ENCODE measurements at regions not wholly inside any gene's neighbourhood (a gene's known extent, or its start where the extent isn't known, plus 50 kb on each side); places are given as distances from the start of the nearest gene placed in this dataset.

DNA sequence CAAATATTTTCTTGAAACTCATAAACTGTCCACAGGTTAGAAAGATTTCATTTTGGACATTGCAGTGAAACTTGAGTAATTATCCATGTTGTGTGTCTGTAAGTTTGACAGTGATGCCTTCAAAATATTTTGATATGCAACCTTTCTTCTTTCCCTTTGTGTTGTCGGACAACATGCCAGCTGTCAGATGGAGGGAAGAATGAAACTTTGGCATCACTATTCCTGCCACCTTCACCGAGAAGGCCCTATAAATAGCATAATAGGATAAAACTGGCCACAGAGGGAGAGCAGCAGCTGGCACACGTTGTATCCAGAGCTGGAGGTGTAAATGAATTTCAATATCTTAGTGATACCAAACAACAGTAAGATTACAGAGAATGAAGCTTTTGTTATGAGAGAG is 436.7 kb upstream of the CFAP20DC start:
- H3K27ac ChIP-seq = peak overlapping the region in 4 of 12 donors; percentile 45 to 67 (median 50)
- H3K4me3 ChIP-seq = no peak overlapping the region
- no peaks in the 10 kb centered on the region for H3K36me3 ChIP-seq
- peaks cover 0 to 10% (median 0%) of the 10 kb centered on the region in 12 donors for H3K4me1 ChIP-seq
- DNase-seq = peak in 4 of 5 donors; percentile 12 to 38 (median 24)
- ATAC-seq = peak; percentile 84 to 93 (median 88)
- WGBS, 4 donors = 16 to 22% (median 19%) methylated on average over 3 of the region's 3 CpGs
- H3K9me3 ChIP-seq = no peaks in the 10 kb centered on the region
- TF ChIP-seq, protein P1, sequence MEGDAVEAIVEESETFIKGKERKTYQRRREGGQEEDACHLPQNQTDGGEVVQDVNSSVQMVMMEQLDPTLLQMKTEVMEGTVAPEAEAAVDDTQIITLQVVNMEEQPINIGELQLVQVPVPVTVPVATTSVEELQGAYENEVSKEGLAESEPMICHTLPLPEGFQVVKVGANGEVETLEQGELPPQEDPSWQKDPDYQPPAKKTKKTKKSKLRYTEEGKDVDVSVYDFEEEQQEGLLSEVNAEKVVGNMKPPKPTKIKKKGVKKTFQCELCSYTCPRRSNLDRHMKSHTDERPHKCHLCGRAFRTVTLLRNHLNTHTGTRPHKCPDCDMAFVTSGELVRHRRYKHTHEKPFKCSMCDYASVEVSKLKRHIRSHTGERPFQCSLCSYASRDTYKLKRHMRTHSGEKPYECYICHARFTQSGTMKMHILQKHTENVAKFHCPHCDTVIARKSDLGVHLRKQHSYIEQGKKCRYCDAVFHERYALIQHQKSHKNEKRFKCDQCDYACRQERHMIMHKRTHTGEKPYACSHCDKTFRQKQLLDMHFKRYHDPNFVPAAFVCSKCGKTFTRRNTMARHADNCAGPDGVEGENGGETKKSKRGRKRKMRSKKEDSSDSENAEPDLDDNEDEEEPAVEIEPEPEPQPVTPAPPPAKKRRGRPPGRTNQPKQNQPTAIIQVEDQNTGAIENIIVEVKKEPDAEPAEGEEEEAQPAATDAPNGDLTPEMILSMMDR (IDR thresholded peaks at IDR 0.05) = no peak
- no peak for TF ChIP-seq POLR2A (IDR thresholded peaks at IDR 0.05)
- H3K27me3 ChIP-seq = no peaks in the 10 kb centered on the region
- intact Hi-C loops (cut with DNase I) = no loop called here

DNA sequence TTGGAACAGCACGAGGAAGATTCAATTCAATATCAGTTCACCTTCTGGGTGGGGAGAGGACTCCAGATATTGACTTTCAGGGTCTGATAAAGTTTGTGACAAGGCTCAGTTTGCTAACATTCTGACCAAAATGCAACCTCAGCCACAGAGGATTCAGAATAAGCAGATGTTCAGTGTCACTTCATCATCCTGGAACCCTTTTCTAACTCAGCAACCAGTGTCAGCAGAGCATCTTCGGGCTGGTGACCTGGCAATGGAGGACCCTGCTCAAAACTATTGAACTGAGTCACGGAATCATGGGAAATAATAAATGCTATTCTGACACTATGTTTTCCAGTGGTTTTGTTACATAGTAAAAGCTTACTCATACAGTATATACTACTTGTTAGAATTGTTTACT is 433.4 kb upstream of the CFAP20DC start:
- intact Hi-C loops (cut with DNase I) = no loop called here
- H3K36me3 ChIP-seq = no peaks in the 10 kb centered on the region
- ATAC-seq = no peak
- TF ChIP-seq, protein P1 (IDR thresholded peaks at IDR 0.05) = no peak
- no peak for TF ChIP-seq POLR2A (IDR thresholded peaks at IDR 0.05)
- no peaks in the 10 kb centered on the region for H3K27me3 ChIP-seq
- no peaks in the 10 kb centered on the region for H3K9me3 ChIP-seq
- H3K27ac ChIP-seq = no peak overlapping the region
- 72 to 83% (median 81%) methylated on average over 3 of the region's 3 CpGs for WGBS, 4 donors
- no peak overlapping the region for H3K4me3 ChIP-seq
- no peak for DNase-seq
- peaks cover 0 to 12% (median 0%) of the 10 kb centered on the region in 12 donors for H3K4me1 ChIP-seq

DNA sequence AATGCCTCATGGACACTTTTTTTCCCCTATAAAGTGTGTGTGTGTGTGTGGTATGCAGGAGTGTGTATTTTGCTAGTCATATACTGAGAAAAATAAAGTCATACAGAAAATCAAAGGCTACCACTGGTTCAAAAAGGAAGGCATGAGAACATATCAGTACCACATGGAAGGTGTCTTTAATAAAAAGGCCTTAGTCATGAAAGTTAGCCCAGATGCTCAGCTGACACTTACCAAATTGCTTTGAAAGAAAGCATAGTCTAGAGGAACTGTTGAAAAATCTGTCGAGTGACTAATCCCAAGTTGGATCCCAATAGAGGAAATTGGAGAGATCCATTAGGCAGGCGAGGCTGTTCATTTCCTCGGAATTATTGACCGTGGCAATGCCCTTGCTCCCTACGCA is 432.9 kb upstream of the CFAP20DC start:
- DNase-seq = no peak
- ATAC-seq = no peak
- Histone ChIP-seq H3K4me1 (peaks cover 0 to 12% (median 0%) of the 10 kb centered on the region in 12 donors), H3K27me3 (no peaks in the 10 kb centered on the region), H3K9me3 (no peaks in the 10 kb centered on the region), H3K27ac (no peak overlapping the region), H3K4me3 (no peak overlapping the region), H3K36me3 (no peaks in the 10 kb centered on the region)
- WGBS, 4 donors = 74 to 81% (median 78%) methylated on average over 5 of the region's 5 CpGs
- TF ChIP-seq, protein P1 (IDR thresholded peaks at IDR 0.05) = no peak
- TF ChIP-seq POLR2A (IDR thresholded peaks at IDR 0.05) = no peak
- intact Hi-C loops (cut with DNase I) = no loop called here

DNA sequence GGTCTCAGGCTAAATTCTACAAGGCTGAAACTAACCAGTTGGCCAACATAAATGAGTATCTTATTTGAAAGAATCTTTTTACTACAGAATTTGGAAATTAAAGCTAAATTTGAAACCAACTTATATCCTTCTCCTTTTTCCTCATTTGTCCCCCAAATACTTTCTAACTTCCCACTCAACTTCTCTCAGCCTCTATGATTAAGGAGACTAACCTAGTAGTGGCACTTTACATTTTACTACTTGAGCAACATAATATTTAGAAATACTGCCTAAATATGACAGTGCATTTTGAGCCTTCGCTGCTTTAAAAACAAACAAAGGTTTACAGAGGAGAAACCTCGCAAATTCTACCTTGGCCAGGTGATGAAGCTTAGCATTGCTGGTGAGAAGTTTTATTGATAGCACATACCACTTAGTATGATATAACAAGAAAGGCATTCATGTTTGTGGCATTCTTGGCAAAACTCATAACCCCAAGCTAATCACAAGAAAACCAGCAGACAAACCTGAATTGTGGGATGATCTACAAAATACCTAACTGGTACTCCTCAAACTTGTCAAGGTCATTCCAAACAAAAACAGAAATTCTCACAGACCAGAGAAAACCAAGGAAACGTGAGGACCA is 432.1 kb upstream of the CFAP20DC start:
- Histone ChIP-seq H3K9me3 (no peaks in the 10 kb centered on the region), H3K36me3 (no peaks in the 10 kb centered on the region), H3K27ac (no peak overlapping the region), H3K4me1 (peaks cover 0 to 12% (median 0%) of the 10 kb centered on the region in 12 donors), H3K4me3 (no peak overlapping the region), H3K27me3 (no peaks in the 10 kb centered on the region)
- DNase-seq (no peak), ATAC-seq (no peak)
- WGBS, 4 donors = 76 to 81% (median 79%) methylated on average over 3 of the region's 3 CpGs
- intact Hi-C loops (cut with DNase I) = no loop called here
- TF ChIP-seq, protein P1 (IDR thresholded peaks at IDR 0.05) = no peak
- no peak for TF ChIP-seq POLR2A (IDR thresholded peaks at IDR 0.05)

All from heart left ventricle (tissue), 16 donors.